ENCODE measurements at regions not wholly inside any gene's neighbourhood (a gene's known extent, or its start where the extent isn't known, plus 50 kb on each side); places are given as distances from the start of the nearest gene placed in this dataset.

DNA sequence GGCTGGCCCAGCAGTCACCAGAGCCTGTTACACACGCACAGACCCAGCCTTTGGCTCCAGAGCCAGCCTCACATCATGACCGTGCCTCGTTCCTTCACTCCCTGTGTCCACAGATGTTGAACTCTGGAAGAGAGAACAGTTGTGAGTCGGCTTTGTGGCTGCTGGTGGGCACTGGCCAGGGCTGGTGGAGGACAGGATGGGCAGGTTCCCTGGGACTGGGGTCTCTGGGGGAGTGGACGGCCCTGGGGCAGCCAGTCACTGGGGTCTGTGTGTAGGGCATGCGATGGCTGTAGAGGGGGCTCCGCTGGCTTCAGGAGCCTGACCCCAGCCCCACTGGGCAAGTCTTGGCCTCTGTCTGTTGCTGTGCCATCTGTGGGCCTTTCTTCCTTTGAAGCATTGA, 1070.1 kb downstream of the BRD1 start:
- TF ChIP-seq, protein P1, sequence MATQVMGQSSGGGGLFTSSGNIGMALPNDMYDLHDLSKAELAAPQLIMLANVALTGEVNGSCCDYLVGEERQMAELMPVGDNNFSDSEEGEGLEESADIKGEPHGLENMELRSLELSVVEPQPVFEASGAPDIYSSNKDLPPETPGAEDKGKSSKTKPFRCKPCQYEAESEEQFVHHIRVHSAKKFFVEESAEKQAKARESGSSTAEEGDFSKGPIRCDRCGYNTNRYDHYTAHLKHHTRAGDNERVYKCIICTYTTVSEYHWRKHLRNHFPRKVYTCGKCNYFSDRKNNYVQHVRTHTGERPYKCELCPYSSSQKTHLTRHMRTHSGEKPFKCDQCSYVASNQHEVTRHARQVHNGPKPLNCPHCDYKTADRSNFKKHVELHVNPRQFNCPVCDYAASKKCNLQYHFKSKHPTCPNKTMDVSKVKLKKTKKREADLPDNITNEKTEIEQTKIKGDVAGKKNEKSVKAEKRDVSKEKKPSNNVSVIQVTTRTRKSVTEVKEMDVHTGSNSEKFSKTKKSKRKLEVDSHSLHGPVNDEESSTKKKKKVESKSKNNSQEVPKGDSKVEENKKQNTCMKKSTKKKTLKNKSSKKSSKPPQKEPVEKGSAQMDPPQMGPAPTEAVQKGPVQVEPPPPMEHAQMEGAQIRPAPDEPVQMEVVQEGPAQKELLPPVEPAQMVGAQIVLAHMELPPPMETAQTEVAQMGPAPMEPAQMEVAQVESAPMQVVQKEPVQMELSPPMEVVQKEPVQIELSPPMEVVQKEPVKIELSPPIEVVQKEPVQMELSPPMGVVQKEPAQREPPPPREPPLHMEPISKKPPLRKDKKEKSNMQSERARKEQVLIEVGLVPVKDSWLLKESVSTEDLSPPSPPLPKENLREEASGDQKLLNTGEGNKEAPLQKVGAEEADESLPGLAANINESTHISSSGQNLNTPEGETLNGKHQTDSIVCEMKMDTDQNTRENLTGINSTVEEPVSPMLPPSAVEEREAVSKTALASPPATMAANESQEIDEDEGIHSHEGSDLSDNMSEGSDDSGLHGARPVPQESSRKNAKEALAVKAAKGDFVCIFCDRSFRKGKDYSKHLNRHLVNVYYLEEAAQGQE (tag by site-specific recombination; IDR thresholded peaks at IDR 0.05) = no peak
- TF ChIP-seq, protein P2, sequence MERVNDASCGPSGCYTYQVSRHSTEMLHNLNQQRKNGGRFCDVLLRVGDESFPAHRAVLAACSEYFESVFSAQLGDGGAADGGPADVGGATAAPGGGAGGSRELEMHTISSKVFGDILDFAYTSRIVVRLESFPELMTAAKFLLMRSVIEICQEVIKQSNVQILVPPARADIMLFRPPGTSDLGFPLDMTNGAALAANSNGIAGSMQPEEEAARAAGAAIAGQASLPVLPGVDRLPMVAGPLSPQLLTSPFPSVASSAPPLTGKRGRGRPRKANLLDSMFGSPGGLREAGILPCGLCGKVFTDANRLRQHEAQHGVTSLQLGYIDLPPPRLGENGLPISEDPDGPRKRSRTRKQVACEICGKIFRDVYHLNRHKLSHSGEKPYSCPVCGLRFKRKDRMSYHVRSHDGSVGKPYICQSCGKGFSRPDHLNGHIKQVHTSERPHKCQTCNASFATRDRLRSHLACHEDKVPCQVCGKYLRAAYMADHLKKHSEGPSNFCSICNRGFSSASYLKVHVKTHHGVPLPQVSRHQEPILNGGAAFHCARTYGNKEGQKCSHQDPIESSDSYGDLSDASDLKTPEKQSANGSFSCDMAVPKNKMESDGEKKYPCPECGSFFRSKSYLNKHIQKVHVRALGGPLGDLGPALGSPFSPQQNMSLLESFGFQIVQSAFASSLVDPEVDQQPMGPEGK (tag by site-specific recombination; IDR thresholded peaks at IDR 0.05) = no peak
- TF ChIP-seq, protein P3, sequence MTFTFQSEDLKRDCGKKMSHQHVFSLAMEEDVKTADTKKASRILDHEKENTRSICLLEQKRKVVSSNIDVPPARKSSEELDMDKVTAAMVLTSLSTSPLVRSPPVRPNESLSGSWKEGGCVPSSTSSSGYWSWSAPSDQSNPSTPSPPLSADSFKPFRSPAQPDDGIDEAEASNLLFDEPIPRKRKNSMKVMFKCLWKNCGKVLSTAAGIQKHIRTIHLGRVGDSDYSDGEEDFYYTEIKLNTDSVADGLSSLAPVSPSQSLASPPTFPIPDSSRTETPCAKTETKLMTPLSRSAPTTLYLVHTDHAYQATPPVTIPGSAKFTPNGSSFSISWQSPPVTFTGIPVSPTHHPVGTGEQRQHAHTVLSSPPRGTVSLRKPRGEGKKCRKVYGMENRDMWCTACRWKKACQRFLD (tag by site-specific recombination; IDR thresholded peaks at IDR 0.05) = no peak
- no peak for TF ChIP-seq GLIS2 (tag by site-specific recombination; IDR thresholded peaks at IDR 0.05)
- TF ChIP-seq ZNF561 (tag by site-specific recombination; IDR thresholded peaks at IDR 0.05; ENCODE audit: borderline replicate concordance) = no peak
- TF ChIP-seq, protein P4, sequence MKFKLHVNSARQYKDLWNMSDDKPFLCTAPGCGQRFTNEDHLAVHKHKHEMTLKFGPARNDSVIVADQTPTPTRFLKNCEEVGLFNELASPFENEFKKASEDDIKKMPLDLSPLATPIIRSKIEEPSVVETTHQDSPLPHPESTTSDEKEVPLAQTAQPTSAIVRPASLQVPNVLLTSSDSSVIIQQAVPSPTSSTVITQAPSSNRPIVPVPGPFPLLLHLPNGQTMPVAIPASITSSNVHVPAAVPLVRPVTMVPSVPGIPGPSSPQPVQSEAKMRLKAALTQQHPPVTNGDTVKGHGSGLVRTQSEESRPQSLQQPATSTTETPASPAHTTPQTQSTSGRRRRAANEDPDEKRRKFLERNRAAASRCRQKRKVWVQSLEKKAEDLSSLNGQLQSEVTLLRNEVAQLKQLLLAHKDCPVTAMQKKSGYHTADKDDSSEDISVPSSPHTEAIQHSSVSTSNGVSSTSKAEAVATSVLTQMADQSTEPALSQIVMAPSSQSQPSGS (tag by site-specific recombination; IDR thresholded peaks at IDR 0.05; ENCODE audit: low read depth) = no peak
- TF ChIP-seq, protein P5, sequence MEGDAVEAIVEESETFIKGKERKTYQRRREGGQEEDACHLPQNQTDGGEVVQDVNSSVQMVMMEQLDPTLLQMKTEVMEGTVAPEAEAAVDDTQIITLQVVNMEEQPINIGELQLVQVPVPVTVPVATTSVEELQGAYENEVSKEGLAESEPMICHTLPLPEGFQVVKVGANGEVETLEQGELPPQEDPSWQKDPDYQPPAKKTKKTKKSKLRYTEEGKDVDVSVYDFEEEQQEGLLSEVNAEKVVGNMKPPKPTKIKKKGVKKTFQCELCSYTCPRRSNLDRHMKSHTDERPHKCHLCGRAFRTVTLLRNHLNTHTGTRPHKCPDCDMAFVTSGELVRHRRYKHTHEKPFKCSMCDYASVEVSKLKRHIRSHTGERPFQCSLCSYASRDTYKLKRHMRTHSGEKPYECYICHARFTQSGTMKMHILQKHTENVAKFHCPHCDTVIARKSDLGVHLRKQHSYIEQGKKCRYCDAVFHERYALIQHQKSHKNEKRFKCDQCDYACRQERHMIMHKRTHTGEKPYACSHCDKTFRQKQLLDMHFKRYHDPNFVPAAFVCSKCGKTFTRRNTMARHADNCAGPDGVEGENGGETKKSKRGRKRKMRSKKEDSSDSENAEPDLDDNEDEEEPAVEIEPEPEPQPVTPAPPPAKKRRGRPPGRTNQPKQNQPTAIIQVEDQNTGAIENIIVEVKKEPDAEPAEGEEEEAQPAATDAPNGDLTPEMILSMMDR (tag by site-specific recombination; IDR thresholded peaks at IDR 0.05) = no peak
- TF ChIP-seq ZNF600 (tag by site-specific recombination; IDR thresholded peaks at IDR 0.05) = no peak
- TF ChIP-seq, protein P6, sequence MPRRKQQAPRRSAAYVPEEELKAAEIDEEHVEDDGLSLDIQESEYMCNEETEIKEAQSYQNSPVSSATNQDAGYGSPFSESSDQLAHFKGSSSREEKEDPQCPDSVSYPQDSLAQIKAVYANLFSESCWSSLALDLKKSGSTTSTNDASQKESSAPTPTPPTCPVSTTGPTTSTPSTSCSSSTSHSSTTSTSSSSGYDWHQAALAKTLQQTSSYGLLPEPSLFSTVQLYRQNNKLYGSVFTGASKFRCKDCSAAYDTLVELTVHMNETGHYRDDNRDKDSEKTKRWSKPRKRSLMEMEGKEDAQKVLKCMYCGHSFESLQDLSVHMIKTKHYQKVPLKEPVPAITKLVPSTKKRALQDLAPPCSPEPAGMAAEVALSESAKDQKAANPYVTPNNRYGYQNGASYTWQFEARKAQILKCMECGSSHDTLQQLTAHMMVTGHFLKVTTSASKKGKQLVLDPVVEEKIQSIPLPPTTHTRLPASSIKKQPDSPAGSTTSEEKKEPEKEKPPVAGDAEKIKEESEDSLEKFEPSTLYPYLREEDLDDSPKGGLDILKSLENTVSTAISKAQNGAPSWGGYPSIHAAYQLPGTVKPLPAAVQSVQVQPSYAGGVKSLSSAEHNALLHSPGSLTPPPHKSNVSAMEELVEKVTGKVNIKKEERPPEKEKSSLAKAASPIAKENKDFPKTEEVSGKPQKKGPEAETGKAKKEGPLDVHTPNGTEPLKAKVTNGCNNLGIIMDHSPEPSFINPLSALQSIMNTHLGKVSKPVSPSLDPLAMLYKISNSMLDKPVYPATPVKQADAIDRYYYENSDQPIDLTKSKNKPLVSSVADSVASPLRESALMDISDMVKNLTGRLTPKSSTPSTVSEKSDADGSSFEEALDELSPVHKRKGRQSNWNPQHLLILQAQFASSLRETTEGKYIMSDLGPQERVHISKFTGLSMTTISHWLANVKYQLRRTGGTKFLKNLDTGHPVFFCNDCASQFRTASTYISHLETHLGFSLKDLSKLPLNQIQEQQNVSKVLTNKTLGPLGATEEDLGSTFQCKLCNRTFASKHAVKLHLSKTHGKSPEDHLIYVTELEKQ (tag by site-specific recombination; IDR thresholded peaks at IDR 0.05; ENCODE audit: borderline replicate concordance) = no peak
- no peak for TF ChIP-seq ZFP37 (tag by site-specific recombination; IDR thresholded peaks at IDR 0.05)
- TF ChIP-seq ZNF175 (tag by site-specific recombination; IDR thresholded peaks at IDR 0.05) = no peak
- no peak for TF ChIP-seq ZNF621 (tag by site-specific recombination; IDR thresholded peaks at IDR 0.05)
- no peak for TF ChIP-seq ZNF76 (tag by site-specific recombination; IDR thresholded peaks at IDR 0.05; ENCODE audit: borderline replicate concordance, low read depth)
